HG03066 (cell line): ENCODE measurements at regions not wholly inside any gene's neighbourhood (a gene's known extent, or its start where the extent isn't known, plus 50 kb on each side); places are given as distances from the start of the nearest gene placed in this dataset.

Source experiments
- ATAC-seq: cut with Tn5 transposase; IDR thresholded peaks from one replicate; pipeline ENCODE4 v1.9.1; 2021; ENCODE audit warnings: low read depth; ENCODE audit not compliant: unreplicated experiment

DNA sequence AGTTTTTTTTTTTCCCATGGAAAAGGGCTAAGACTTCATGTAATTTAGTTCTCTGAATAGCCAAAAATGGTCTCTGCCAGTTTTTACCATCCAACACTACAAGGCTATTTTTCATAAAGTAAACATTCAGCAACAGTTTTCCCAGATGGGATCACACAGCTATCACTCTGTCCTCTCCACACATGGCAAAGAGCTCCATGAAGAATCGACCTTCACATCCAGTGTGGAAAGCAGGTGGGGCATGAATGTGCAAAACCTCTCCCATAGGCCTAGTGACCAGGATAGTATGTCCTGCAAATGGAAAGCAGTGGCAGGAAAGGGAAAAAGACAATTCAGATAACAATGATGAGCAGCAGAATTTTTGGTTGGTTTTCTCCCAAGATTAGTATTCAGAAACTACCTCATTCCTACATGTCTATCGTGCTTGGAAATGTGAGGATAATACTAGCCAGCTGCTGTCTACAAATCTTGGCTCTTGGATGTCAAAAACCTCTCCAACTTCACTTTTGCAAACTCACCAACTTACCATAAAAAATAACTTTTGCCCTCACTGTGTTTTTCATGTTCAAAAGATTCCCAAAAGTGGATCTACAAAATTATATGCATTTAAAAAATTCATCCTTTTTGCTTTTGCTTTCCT, 159.7 kb upstream of the MCHR2 start:
- ATAC-seq, result no peak

DNA sequence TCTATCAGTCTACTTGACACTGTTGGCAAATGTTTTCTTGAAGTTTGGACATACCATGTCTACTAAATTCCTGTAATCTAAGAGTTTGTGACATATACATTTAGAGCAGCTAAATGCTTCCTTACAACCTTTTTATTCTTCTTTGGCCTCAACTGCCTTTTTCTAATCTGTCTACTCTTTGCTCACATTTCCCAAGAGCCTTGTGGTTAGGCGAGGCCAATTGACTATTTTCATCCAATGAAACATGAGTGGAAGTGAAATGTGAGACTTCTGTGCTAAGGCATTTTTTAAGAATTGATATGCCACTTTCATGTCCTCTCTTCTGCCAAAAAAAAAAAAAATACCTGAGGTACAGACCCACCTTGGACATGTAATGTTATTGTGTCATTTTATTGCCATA, 158.2 kb upstream of the MCHR2 start:
- ATAC-seq, result no peak

DNA sequence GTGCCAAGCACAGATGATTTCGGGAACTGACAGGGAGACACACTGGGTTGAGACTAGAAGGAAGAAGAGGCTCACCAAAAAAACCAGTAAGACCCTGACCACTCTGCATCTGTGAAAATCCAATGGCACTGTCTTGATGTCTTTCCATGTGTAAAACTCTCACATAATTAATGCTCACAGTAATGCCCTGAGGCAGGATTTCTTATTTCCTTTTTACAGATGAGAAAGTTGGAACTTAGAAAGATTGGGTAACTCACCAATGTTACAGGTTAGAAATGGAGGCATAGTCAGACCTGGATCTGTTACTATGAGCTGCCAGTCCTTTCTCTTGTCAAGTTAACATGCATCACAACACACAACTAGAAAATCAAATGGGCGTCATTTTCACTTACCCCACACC, 151.0 kb upstream of the MCHR2 start:
- no peak for ATAC-seq

DNA sequence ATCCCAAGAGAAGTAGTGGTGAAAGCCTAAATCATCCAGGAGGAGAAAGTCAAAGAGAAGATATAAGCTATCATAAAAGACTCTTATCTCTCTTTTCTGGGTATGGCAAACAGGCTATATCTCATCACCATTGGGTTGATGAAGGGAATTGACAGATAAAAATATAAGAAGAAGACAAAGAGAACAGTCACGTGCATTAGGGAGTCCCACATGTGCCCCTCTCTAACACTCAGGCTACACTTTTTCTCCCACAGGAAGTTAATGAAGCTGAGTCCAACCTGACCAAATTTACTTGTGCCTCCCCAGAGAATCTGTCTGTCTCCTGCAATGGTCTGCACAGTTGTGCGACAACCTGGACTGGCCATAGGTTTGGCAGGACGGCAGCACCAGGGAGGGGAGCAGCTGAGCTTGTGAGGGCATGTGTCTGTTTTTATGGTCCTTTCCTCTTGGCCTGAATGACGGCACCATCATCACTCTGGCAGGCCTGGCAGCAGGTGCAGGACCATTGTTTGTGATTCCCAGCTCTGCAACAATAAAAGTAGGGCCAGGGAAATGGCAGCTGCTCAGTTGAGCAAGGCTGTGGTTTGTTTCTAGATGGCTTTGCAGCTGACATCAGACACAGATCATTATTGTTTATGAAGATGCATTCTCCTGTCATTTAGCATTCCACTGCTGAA, 144.5 kb upstream of the MCHR2 start:
- ATAC-seq, result no peak

DNA sequence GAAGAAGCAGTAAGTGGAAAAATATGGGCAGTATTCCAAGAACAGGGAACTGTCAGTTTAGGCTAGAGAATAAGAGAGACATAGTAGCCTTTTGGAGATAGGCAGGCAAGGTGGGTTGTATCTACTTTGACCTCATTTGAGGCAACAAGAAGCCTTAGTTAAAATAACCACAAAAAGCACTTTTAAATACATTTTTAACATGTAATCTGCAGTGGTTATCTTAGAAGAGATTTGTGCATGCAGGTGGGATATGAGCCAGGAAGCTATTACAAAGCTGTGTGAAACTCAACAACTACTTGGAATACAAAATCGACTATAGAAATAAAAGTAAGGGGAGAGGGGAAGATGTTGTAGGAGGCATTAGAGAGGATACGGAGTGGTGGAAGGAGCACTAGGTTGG, 143.7 kb upstream of the MCHR2 start:
- no peak for ATAC-seq

DNA sequence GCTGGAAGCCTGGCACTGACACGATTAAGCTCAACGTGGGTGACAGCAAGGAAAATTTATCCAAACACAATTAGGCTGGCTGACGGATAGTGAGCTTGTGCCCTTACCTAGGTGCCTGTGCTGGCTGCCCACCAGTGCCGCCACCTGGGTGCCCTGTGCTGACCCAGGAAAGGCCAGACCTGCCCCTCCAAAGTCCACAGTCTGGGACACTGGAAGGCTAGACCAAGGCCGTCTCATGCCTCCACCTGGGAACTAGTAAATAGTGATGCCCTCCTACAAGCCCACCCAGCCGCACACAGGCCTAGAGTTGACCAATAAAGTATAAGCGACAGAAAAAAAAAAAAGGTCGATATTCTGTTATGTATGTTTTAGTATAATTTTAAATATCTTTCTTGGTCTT, 142.6 kb upstream of the MCHR2 start:
- no peak for ATAC-seq

DNA sequence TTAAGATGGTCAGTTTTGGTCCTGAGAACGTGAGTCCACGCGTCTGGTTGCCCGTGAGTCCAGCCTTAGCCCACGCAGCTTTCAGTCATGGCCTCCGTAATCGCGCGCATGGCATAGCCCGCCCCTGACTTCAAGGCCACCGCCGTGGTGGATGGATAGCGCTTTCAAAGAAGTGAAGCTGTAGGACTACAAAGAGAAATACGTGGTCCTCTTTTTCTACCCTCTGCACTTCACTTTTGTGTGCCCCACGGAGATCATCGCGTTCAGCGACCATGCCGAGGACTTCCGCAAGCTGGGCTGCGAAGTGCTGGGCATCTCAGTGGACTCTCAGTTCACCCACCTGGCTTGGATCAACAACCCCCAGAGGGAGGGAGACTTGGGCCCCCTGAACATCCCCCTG, 142.0 kb upstream of the MCHR2 start:
- no peak for ATAC-seq

DNA sequence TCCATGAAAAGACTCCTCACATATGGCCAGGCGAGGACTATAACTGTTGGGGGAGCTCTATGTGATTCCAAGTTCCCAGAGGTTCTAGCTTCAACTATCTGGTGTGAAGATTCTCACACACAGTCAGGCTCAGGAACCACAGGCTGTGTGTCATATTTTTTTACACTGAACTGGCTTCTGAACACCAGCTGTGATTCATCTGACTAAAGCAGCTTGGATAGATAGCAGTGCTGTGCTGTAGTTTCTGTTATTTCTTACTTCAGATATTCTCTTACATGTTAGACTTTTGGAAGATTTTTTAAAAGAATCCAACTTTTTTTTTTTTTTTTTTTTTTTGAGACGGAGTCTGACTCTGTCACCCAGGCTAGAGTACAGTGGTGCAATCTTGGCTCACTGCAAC, 140.7 kb upstream of the MCHR2 start:
- ATAC-seq, result no peak

DNA sequence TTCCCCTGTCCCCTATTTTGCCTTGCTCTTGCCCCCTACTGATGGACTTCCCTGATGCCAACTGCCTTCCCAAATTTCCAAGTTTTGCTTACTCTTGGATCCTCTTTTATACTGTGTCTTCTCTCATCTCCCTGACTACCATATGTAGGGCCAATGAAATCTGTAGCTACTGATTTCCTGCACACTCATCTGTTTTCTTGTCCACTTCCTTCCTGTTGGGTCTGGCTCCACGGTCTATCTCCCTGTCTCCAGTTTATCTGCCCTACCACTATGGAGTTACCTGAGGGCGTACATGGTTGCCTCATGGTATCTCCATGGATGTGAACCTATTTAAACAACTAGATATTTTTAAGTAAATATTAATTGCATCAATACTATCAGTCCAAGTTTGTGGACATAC, 140.3 kb upstream of the MCHR2 start:
- ATAC-seq, result no peak

DNA sequence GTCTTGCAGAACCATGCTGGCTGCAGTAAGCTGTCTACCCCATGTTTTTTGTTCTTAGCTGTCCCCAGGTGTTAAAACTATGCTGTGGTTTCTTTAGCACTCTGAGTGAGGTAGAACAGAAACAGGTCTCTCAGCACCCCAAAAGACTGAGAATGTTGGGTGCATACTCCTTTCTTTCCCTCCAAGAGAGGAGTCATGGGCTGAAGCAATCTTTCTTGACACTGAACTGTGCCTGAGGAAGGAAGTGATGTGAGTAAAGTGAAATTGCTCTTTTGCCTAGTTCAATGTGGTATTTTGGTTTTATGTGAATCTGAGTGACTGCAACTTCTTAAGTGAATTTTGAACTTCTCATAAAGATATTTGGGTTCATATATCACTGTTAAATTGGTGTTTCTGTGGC, 138.0 kb upstream of the MCHR2 start:
- no peak for ATAC-seq

DNA sequence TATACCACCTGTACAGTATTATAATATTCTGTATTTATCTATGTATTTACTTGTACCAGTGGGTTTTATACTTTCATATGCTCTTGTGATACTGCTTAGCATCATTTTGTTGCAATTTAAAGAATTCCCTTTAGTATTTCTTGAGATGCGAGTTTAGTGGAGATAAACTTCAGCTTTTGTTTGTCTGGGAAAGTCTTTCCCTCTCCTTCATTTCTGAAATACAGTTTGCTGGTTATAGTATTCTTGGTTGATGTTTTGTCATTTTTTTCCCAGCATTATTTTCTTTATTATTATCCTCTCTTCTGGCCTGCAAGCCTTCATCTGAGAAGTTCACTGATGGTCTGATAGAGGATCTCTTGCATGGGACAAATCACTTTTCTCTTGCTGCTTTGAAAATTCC, 136.6 kb upstream of the MCHR2 start:
- no peak for ATAC-seq

DNA sequence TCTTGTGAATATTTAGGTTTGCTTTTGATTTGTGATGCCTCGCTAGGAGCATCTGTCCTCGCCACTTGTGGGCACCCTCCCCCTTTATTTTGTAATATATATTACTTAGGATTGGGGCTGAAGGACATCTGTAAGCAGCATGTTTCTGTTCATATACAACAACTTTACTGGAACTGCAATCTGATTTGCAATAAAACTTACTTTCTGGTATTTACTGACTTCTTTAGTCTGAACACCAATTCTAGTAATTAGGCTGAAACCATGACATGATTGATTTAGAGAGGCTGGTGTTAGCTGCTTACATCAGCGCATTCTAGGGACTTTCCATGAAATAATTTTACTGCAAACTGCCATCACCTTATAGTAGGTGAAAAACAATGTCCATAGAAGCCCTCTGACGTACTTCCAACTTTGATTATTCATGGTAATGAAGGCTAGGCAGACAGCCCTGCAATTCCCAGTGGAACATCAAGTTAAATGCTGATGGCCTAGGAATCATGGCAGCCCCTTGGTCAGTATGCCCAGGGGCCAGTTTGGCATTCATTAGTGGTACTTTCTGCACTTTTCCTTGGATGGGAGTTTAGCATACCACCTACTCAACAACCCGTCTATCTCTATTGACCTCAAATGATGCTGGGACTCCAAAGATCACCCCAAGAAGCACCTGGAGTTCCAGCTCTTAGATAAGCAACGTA, 132.9 kb upstream of the MCHR2 start:
- ATAC-seq, result no peak

DNA sequence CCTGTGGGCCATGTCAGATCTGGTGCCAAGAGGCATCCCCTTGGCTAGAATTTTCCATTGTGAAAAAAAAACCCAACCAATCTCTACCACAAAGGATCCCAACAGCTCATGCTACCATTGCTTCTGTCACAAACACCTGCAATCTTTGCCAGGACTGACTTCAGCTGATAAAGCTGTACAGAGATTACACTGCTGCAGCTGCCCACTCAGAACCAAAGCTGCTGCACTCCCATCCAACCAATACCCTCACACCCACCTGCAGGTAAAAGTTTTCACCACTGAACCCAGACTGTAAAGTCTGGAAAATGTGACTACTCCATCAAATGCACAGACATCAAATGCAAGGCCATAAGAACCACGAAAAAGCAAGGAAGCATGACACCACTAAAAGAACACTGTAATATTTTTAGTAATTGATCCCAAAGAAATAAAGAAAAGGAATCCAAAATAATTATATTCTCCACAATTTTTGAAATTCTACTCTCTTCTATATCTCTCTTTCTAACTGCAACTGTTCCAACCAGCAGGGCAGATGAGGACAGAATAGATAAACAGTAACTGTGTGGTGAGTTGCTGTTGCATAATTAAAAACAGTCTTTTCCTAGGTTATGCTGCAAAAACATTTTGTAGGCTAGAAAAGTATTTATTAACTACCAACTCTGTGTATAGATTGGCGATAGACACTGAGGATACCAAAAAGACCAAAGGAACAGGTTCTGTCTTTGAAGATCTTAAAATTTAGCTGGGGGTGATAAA, 128.0 kb upstream of the MCHR2 start:
- ATAC-seq, result no peak

DNA sequence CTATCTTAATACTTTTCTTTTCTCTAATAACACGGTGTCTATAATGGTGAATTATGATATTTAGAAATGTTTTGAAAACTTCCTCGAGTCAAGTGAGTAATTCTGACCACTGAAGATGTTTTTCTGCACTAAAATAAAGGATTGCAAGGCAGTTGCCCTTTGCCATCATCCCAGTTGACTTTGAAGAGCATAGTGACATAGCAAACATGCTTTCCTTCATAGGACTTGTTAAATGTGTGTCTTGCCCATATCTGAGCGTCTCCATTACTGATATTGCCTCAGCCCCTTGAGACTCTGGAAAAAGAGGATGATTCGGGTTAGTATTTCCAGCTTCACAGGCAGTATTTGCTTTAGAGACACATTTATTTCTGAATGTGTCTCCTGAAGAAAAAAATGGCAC, 125.2 kb upstream of the MCHR2 start:
- no peak for ATAC-seq

DNA sequence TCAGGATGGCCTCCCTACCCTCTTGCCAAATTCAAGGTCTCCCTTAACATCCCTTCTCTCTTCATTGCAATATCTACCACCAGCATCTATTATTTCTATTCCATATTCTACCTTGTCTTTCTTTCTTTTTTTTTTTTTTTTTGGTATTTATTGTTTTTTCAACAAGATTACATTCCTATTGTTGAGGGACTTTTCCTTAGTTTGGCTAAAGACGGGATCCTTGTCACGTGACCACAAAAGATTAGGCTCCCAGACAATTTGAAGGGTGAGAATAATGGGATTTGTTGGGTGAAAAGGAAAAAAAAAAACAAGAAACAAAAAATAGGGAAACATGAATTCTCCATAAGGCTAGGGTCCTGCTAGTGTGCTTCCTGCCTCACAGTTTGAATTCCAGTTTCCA, 124.3 kb upstream of the MCHR2 start:
- ATAC-seq, result no peak

DNA sequence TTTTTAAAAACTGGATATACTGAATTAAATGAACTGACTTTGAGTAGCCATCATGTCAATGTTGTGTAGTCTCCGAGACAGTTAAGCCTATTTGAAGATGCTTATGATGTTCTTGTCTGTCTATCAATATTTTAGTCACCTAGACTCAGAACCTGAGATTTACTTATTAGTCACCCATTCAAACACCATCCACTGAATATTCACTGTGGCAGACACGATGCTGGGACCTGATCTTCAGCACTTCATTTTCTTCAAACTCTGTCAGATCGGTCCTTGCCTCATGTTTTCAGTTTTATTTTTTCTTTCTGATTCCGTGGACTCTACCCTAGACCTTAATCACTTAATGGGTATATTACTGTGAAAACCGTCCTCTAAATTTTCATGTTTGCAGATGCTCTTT, 123.7 kb upstream of the MCHR2 start:
- ATAC-seq, result no peak

DNA sequence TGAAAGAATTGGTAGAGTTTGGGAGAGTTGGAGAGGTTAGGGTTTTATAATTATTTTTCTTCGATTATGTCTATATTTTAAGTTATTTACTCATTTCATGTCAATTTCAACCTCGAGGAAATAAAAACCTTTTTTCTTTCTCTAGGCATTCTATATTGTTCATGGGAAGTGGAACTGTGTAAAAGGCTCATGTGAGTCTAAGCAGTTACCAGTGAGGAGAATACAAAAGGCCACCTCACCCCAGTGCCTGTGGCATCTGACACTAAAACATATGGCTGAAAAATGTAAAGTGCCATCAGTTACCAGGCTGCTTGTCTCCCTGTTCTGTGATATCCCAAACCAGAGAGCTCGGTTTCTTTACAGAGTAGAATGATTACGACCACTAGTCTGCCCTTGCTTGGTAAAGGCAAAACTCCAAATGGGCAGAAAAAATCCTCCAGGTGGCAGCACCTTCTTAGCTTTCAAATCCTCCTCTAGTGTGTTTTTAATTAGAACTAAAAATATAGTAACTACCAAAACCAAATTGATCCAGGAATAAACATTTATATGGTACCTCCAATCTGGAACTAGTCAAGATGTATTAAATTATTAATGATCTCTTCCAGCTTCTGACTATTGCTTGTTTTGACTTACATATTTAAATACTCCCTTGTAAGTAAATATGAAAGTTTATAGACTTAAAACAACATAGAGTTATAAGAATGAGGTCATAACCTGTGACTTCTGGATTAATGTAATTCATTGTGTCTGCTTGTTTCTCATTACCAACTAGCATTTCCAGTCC, 122.6 kb upstream of the MCHR2 start:
- ATAC-seq, result peak; percentile 76

DNA sequence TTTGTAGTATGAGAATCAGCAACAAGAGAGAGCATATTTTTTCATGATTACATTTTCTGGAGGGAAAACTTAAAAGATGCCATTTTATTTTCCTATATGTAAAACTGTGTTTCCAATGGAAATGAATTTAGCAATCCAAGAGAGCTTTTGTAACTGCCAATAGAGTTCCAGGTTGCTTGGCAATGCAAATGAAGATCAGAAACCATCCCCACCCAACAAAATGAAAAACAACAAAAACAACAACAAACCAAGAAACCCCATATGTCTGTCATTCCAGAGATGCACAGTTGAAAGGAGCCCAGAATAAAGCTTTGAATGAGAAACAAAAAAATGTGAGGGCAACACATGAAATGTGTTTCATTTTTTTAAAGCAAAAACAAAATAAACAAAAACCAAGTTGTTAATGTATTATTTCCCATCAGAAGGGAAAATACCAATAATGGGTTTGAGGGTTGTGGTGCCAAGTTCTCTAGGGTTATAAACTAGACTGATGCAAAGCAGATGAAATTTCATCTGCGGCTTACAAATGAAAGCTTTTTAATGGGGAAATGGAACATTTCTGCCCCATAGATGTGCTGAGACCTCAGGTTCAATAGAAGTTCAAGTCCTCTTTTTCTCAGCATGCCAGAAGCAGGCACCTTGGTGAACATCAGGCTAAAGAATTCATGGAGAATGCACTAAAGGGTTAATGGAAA, 121.5 kb upstream of the MCHR2 start:
- ATAC-seq, result no peak

DNA sequence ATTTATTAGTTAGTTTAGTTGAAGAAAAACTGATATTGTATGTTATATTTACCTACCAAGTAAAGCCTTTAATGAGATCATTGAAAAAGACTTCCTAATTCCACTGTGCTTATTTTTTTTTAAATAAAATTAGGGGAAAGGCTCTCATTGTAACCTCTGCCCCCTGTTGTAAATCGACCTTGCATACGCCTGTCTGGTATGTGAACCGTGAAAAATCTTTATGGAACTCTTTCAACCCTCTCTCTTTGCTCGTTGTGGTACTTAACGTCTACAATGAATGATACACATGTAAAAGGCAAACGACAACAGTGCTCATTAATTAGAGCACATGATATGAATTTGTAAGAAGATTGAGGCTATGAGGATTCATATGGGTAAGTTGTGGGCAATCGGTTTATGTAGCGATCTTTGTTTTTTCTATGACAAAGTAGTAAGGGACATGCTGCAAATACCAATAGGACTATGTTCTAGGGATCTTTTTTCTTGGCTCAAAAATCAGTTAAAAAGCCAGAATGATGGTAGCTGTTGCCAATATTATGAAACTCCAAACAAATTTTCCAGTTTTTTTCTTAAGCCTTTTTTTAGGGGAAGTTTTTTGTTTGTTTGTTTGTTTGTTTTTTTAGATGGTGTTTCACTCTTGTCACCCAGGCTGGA, 119.0 kb upstream of the MCHR2 start:
- ATAC-seq, result no peak
